Ovary (tissue), 7 donors: ENCODE measurements at regions not wholly inside any gene's neighbourhood (a gene's known extent, or its start where the extent isn't known, plus 50 kb on each side); places are given as distances from the start of the nearest gene placed in this dataset.

Source experiments
- DNase-seq, 5 donors: peaks; one replicate each; pipeline ENCODE4 v3.0.0-alpha.2; 2019 to 2020
- H3K27ac ChIP-seq, 2 donors: fragments of 200-600 bp; one replicate each; pipeline versions ENCODE4 v1.5.1 to v1.8.0; 2019 to 2022
- H3K27me3 ChIP-seq: fragments of 200-600 bp; one replicate; pipeline ENCODE4 v1.8.0; 2022
- H3K36me3 ChIP-seq: fragments of 200-600 bp; sonication (generic); one replicate; pipeline ENCODE4 v1.5.1; 2019
- H3K4me1 ChIP-seq: one replicate; pipeline ENCODE4 v1.8.1; 2013; ENCODE audit warnings: mild to moderate bottlenecking, moderate library complexity; ENCODE audit not compliant: insufficient read depth
- H3K4me3 ChIP-seq: fragments of 200-600 bp; sonication (generic); one replicate; pipeline ENCODE4 v1.5.1; 2017
- H3K9me3 ChIP-seq, 2 donors: fragments of 200-600 bp in 1 of 2; sonication (generic) in 1 of 2; one replicate each; pipeline versions ENCODE4 v1.5.1 to v1.8.1; 2013 to 2019; ENCODE audit warnings: mild to moderate bottlenecking in 1 of 2, moderate library complexity in 1 of 2
- EP300 ChIP-seq: sonication (generic); formaldehyde crosslinking; IDR thresholded peaks from one replicate; pipeline ENCODE4 v1.6.1; 2017; ENCODE audit warnings: antibody characterized with exemption
- POLR2A ChIP-seq: fragments of 450-650 bp; IDR thresholded peaks from one replicate; pipeline ENCODE4 v1.6.1; 2017; ENCODE audit warnings: antibody characterized with exemption, mild to moderate bottlenecking, moderate library complexity
- WGBS, 3 donors: extraction: QIAGEN DNeasy Blood & Tissue Kit in 1 of 3; methylation state at CpG; one replicate each; pipeline versions ENCODE4 v1.1.5 to v1.1.7; 2013 to 2017; 5-methylcytosine and 5-hydroxymethylcytosine counted together
- intact Hi-C, 4 donors: fragments of 100-400 bp; cut with DNase I; formaldehyde crosslinking; loops; one replicate each; pipeline versions ENCODE4 v1.11.0 to v1.15.1; 2022 to 2023
- TF ChIP-seq, protein P1 (sequence below), 3 donors: fragments of 450-650 bp in 2 of 3; fragments of 200-600 bp in 1 of 3; IDR thresholded peaks; one replicate each; pipeline versions ENCODE4 v1.5.1 to v1.8.0; 2016 to 2022; ENCODE audit warnings: antibody characterized with exemption in 3 of 3, mild to moderate bottlenecking in 1 of 3
- donor health status: DM: no; HTN: no; CAD: no; lungs with moderate emphysema.
- donor health status: DM: no; HTN: no; CAD: no.
- donor health status: Bipolar disorder and iron deficiency.
- donor health status: DM: no; HTN: no; CAD: no.
- donor health status: DM: yes; HTN: yes; CAD: no.

DNA sequence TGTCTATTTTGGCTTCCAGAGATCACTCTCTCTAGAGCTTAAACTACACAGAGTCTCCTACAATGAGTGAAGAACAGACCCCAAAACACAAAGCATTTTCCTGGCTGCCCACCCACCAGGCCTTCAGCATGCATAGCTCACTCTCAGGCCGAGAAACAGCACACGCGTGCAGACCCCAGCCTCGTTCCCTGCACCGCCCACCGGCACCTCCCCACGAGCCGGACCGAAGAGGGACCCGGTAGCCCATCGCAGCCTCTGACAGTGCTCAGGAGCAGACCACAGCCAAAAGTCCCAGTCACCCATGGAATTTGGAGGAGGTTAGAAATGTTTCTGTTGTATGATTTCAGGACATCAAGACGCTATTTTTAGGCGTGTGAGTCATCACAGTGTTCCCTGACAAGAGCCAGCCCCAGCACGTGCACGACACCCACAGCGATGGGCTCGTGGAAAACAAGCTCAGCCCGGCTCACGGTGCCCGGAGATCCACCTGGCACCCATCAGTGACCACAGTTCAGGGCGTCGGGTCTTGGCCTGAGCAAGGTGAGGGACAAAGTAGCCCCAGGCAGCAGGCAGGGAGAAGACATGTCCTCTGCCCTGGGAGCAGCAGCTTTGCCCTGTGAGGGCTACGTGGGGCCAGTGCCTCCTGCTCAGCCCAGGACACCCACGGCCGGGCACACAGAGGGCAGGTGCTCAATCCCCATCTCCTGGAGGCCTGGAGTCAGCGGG, 50.1 kb upstream of the SPACA7 start:
- Histone ChIP-seq H3K4me3 (no peak overlapping the region), H3K27ac (no peak overlapping the region), H3K36me3 (no peaks in the 10 kb centered on the region), H3K9me3 (no peaks in the 10 kb centered on the region), H3K4me1 (no peaks in the 10 kb centered on the region), H3K27me3 (no peaks in the 10 kb centered on the region)
- no peak for TF ChIP-seq POLR2A
- TF ChIP-seq EP300, result no peak
- TF ChIP-seq, protein P1, sequence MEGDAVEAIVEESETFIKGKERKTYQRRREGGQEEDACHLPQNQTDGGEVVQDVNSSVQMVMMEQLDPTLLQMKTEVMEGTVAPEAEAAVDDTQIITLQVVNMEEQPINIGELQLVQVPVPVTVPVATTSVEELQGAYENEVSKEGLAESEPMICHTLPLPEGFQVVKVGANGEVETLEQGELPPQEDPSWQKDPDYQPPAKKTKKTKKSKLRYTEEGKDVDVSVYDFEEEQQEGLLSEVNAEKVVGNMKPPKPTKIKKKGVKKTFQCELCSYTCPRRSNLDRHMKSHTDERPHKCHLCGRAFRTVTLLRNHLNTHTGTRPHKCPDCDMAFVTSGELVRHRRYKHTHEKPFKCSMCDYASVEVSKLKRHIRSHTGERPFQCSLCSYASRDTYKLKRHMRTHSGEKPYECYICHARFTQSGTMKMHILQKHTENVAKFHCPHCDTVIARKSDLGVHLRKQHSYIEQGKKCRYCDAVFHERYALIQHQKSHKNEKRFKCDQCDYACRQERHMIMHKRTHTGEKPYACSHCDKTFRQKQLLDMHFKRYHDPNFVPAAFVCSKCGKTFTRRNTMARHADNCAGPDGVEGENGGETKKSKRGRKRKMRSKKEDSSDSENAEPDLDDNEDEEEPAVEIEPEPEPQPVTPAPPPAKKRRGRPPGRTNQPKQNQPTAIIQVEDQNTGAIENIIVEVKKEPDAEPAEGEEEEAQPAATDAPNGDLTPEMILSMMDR (IDR thresholded peaks at IDR 0.05), result no peak
- intact Hi-C loops, result no loop called here
- 71 to 78% (median 72%) methylated on average over 23 to 26 of the region's 26 CpGs for WGBS, 3 donors
- no peak for DNase-seq
